Tibial artery (tissue), 4 donors: ENCODE measurements at regions not wholly inside any gene's neighbourhood (a gene's known extent, or its start where the extent isn't known, plus 50 kb on each side); places are given as distances from the start of the nearest gene placed in this dataset.

ENCODE experiments used
- DNase-seq, 2 donors: peaks; one replicate each; pipeline ENCODE4 v3.0.0-alpha.2; 2019
- H3K27ac ChIP-seq, 2 donors: fragments of 200-600 bp; sonication (generic) in 1 of 2; 1 replicate in 1 of 2; 2 replicates in 1 of 2; pipeline ENCODE4 v1.5.1; 2018 to 2019; ENCODE audit warnings: mild to moderate bottlenecking in 1 of 2
- H3K27me3 ChIP-seq, 2 donors: fragments of 200-600 bp; sonication (generic) in 1 of 2; one replicate each; pipeline versions ENCODE4 v1.5.1 to v1.6.0; 2016 to 2019
- H3K36me3 ChIP-seq, 3 donors: fragments of 200-600 bp; sonication (generic) in 2 of 3; one replicate each; pipeline ENCODE4 v1.5.1; 2016 to 2019; ENCODE audit warnings: mild to moderate bottlenecking in 2 of 3
- H3K4me1 ChIP-seq, 4 donors: fragments of 200-600 bp; sonication (generic) in 2 of 4; 1 replicate in 3 of 4; 2 replicates in 1 of 4; pipeline ENCODE4 v1.5.1; 2016 to 2019
- H3K4me3 ChIP-seq, 2 donors: fragments of 200-600 bp; sonication (generic) in 1 of 2; 1 replicate in 1 of 2; 2 replicates in 1 of 2; pipeline ENCODE4 v1.5.1; 2018 to 2019; ENCODE audit warnings: mild to moderate bottlenecking in 2 of 2
- H3K9me3 ChIP-seq, 3 donors: fragments of 200-600 bp; sonication (generic) in 1 of 3; one replicate each; pipeline ENCODE4 v1.5.1; 2016 to 2019
- intact Hi-C: fragments of 100-400 bp; cut with DNase I; formaldehyde crosslinking; loops from one replicate; pipeline ENCODE4 v1.15.0; 2023; ENCODE audit warnings: low total_unique reads
- TF ChIP-seq, protein P1 (sequence below), 2 experiments: fragments of 200-600 bp in 1 of 2; fragments of 450-650 bp in 1 of 2; IDR thresholded peaks; one replicate each; pipeline ENCODE4 v1.5.1; 2017 to 2019; ENCODE audit warnings: antibody characterized with exemption in 2 of 2, mild to moderate bottlenecking in 1 of 2, moderate library complexity in 1 of 2

DNA sequence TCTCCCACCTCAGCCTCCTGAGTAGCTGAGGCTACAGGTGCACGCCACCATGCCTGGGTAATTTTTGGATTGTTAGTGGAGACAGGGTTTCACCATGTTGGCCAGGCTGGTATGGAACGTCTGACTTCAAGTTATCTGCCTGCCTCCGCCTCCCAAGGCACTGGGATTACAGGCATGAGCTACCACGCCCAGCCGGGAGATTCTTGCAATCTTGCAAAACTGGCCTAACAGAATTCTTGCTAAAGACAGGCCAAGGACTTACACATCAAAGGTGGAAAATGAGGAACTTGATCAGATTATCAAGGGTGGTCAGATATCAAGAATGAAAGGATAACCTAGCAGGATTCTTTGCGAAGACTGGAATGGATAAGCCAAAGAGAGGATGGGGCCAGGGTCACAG is 98.3 kb upstream of the TIAM1 start:
- Histone ChIP-seq H3K36me3 (peaks cover 0 to 5% (median 0%) of the 10 kb centered on the region in 3 donors), H3K4me3 (no peak overlapping the region), H3K27ac (no peak overlapping the region), H3K27me3 (no peaks in the 10 kb centered on the region), H3K9me3 (peaks cover 2 to 9% (median 4%) of the 10 kb centered on the region in 3 donors), H3K4me1 (no peaks in the 10 kb centered on the region)
- no peak for DNase-seq
- intact Hi-C loops, result no loop called here
- TF ChIP-seq, protein P1, sequence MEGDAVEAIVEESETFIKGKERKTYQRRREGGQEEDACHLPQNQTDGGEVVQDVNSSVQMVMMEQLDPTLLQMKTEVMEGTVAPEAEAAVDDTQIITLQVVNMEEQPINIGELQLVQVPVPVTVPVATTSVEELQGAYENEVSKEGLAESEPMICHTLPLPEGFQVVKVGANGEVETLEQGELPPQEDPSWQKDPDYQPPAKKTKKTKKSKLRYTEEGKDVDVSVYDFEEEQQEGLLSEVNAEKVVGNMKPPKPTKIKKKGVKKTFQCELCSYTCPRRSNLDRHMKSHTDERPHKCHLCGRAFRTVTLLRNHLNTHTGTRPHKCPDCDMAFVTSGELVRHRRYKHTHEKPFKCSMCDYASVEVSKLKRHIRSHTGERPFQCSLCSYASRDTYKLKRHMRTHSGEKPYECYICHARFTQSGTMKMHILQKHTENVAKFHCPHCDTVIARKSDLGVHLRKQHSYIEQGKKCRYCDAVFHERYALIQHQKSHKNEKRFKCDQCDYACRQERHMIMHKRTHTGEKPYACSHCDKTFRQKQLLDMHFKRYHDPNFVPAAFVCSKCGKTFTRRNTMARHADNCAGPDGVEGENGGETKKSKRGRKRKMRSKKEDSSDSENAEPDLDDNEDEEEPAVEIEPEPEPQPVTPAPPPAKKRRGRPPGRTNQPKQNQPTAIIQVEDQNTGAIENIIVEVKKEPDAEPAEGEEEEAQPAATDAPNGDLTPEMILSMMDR (IDR thresholded peaks at IDR 0.05), result no peak

DNA sequence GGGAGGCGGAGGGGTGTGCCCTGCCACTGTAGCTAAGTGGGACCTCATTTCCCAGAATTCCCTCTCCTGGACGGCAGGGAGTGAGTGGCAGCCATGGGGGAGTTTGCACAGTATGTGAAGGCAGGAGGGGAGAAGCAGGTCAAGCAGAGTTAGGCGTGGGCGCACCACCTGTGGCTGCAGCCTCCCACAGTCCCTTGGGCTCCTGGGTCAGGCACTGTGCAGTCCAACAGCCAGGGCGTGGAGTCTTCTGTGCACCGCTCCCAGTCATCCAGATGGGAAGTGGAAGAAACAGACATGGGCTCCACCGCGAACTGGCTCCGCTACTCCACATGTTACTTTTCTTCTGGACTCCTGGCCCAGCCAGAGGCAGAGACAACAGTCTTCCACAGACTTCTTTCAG is 85.4 kb upstream of the TIAM1 start:
- H3K4me3 ChIP-seq, result no peak overlapping the region
- no peak for DNase-seq
- intact Hi-C loops, result no loop called here
- H3K27me3 ChIP-seq, result no peaks in the 10 kb centered on the region
- no peaks in the 10 kb centered on the region for H3K36me3 ChIP-seq
- TF ChIP-seq, protein P1 (IDR thresholded peaks at IDR 0.05), result no peak
- H3K9me3 ChIP-seq, result no peaks in the 10 kb centered on the region
- no peaks in the 10 kb centered on the region for H3K4me1 ChIP-seq
- H3K27ac ChIP-seq, result no peak overlapping the region

- Histone ChIP-seq H3K9me3 (no peaks in the 10 kb centered on the region), H3K27me3 (no peaks in the 10 kb centered on the region), H3K36me3 (no peaks in the 10 kb centered on the region), H3K27ac (no peak overlapping the region), H3K4me1 (no peaks in the 10 kb centered on the region), H3K4me3 (no peak overlapping the region)
- DNase-seq, result no peak
- TF ChIP-seq, protein P1 (IDR thresholded peaks at IDR 0.05), result no peak
- intact Hi-C loops, result no loop called here
These were observed 82.3 kb upstream of the TIAM1 start for GRCh38 chr21:31426235-31426797.

DNA sequence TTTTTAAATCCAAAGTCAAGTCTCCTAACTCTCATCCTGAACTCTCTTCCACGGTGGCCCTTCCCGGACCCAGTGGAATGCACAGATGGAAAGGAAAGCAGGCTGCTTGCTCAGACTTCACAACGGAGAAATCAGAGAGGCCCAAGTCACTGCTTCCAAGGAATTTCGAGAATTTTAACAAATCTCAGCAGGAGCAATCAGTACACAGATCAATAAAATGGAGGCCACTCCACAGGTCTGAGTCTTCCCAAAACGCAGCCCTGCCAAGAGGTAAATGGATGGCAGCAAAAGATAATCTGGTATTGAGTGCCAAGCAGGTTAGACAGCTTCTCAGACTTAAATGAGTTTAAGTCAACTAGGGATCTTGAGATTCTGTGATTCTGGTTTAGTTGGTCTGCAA is 81.1 kb upstream of the TIAM1 start:
- no peak for DNase-seq
- no peaks in the 10 kb centered on the region for H3K9me3 ChIP-seq
- intact Hi-C loops, result no loop called here
- no peaks in the 10 kb centered on the region for H3K4me1 ChIP-seq
- H3K27ac ChIP-seq, result no peak overlapping the region
- H3K27me3 ChIP-seq, result no peaks in the 10 kb centered on the region
- H3K36me3 ChIP-seq, result no peaks in the 10 kb centered on the region
- no peak overlapping the region for H3K4me3 ChIP-seq
- TF ChIP-seq, protein P1 (IDR thresholded peaks at IDR 0.05), result no peak

- Histone ChIP-seq H3K4me3 (no peak overlapping the region), H3K9me3 (no peaks in the 10 kb centered on the region), H3K4me1 (no peaks in the 10 kb centered on the region), H3K27me3 (no peaks in the 10 kb centered on the region), H3K27ac (no peak overlapping the region), H3K36me3 (no peaks in the 10 kb centered on the region)
- DNase-seq, result no peak
- TF ChIP-seq, protein P1 (IDR thresholded peaks at IDR 0.05), result no peak
- intact Hi-C loops, result no loop called here
These were observed 80.0 kb upstream of the TIAM1 start for GRCh38 chr21:31424058-31424457.

GRCh38 chr21:31420988-31421387 is 76.9 kb upstream of the TIAM1 start:
- Histone ChIP-seq H3K9me3 (no peaks in the 10 kb centered on the region), H3K4me3 (no peak overlapping the region), H3K36me3 (no peaks in the 10 kb centered on the region), H3K27ac (no peak overlapping the region), H3K4me1 (no peaks in the 10 kb centered on the region), H3K27me3 (no peaks in the 10 kb centered on the region)
- intact Hi-C loops, result no loop called here
- TF ChIP-seq, protein P1 (IDR thresholded peaks at IDR 0.05), result no peak
- no peak for DNase-seq
